Stimulated activated CD4-positive, alpha-beta T cell treated with anti-CD3 and anti-CD28 coated beads, Interleukin-12 subunit alpha, Interleukin-12 subunit beta, amount 100 ng/mL, for 4 hours (primary cell): ENCODE measurements at regions not wholly inside any gene's neighbourhood (a gene's known extent, or its start where the extent isn't known, plus 50 kb on each side); places are given as distances from the start of the nearest gene placed in this dataset.

Experiments
- DNase-seq: peaks from one replicate; pipeline ENCODE4 v3.0.0-alpha.2; 2020

GRCh38 chr21:31406510-31406909 lies 62.4 kb upstream of the TIAM1 start:
- no peak for DNase-seq

- no peak for DNase-seq
Measured at GRCh38 chr21:31405604-31406003, 61.5 kb upstream of the TIAM1 start.

GRCh38 chr21:31403596-31404333 lies 59.7 kb upstream of the TIAM1 start:
- DNase-seq, result no peak

GRCh38 chr21:31399591-31399990 lies 55.5 kb upstream of the TIAM1 start:
- DNase-seq, result no peak

- no peak for DNase-seq
Measured at GRCh38 chr21:31398574-31398973, 54.5 kb upstream of the TIAM1 start.

GRCh38 chr21:31397939-31398338 lies 53.9 kb upstream of the TIAM1 start:
- no peak for DNase-seq

GRCh38 chr21:31397515-31397926 lies 53.5 kb upstream of the TIAM1 start:
- DNase-seq, result no peak

GRCh38 chr21:31397030-31397429 lies 53.0 kb upstream of the TIAM1 start:
- DNase-seq, result no peak

GRCh38 chr21:31396399-31396798 lies 52.3 kb upstream of the TIAM1 start:
- no peak for DNase-seq

- no peak for DNase-seq
Measured at GRCh38 chr21:31395791-31396190, 51.7 kb upstream of the TIAM1 start.

- DNase-seq, result no peak
Measured at GRCh38 chr21:31395268-31395667, 51.2 kb upstream of the TIAM1 start.

- no peak for DNase-seq
Measured at GRCh38 chr21:31394309-31394708, 50.2 kb upstream of the TIAM1 start.
